K562 (cell line): ENCODE measurements at regions not wholly inside any gene's neighbourhood (a gene's known extent, or its start where the extent isn't known, plus 50 kb on each side); places are given as distances from the start of the nearest gene placed in this dataset.

Experiments used
- ATAC-seq: fragments of 200-7000 bp; cut with Tn5 transposase; 3 replicates; pipeline ENCODE4 v1.9.1; 2020; ENCODE audit warnings: moderate library complexity
- BruUV-seq: library from RNA; stranded (reverse); fragments of 400-500 nt; replicated peaks from 2 replicates; lab custom pipeline; 2021; lab: Mats Ljungman, UMichigan
- CTCF ChIA-PET: fragments of 300-600 bp; formaldehyde crosslinking; extraction: SDS; loops from one replicate; lab custom pipeline; 2021; ENCODE audit warnings: low intra/inter-chr PET ratio; lab: Yijun Ruan, JAX
- POLR2A ChIA-PET: fragments of 300-600, 350-650 bp; sonication (Branson Sonifier 250); formaldehyde crosslinking; extraction: SDS; loops from one replicate; lab custom pipeline; 2021; ENCODE audit warnings: antibody characterized with exemption, inconsistent platforms; lab: Yijun Ruan, JAX
- DNase-seq, 4 experiments: peaks; one replicate each; pipeline versions ENCODE4 v3.0.0 to v3.0.0-alpha.2; 2011 to 2018; ENCODE audit warnings: low spot score in 3 of 4, mixed read lengths in 3 of 4; ENCODE audit errors: extremely low read depth in 1 of 4
- FAIRE-seq: peaks from 2 replicates; lab custom pipeline; 2011; peaks lifted over from hg19 to GRCh38; lab: Jason Lieb, UNC
- H2AFZ ChIP-seq: 2 replicates; pipeline ENCODE4 v1.6.0; 2011; ENCODE audit warnings: low read depth, low read length, control low read depth, inconsistent platforms
- H3K27ac ChIP-seq: fragments of 200-600 bp; 3 replicates; pipeline ENCODE4 v1.8.0; 2011; ENCODE audit warnings: low read depth, mild to moderate bottlenecking, control low read depth, inconsistent platforms, low read length, moderate library complexity, mixed read lengths; ENCODE audit errors: extremely low read depth
- H3K27me3 ChIP-seq, 2 experiments: fragments of 300-600 bp in 1 of 2; 2 replicates in 1 of 2; 3 replicates in 1 of 2; pipeline versions ENCODE4 v1.6.0 to v1.8.0; 2011; ENCODE audit warnings: inconsistent platforms in 2 of 2, low read length in 2 of 2, mild to moderate bottlenecking in 1 of 2, mixed read lengths in 1 of 2, moderate library complexity in 1 of 2; ENCODE audit not compliant: control insufficient read depth in 2 of 2, insufficient read depth in 2 of 2
- H3K36me3 ChIP-seq: fragments of 300-600 bp; 3 replicates; pipeline ENCODE4 v1.8.0; 2011; ENCODE audit warnings: mild to moderate bottlenecking, low read length, inconsistent platforms; ENCODE audit not compliant: control insufficient read depth, insufficient read depth
- H3K4me1 ChIP-seq, 2 experiments: fragments of 200-600 bp in 1 of 2; replicated peaks in 1 of 2; 2 replicates in 1 of 2; 3 replicates in 1 of 2; pipeline versions ENCODE4 v1.5.1 to v1.8.0; 2011; ENCODE audit warnings: inconsistent platforms in 2 of 2, low read length in 2 of 2, mild to moderate bottlenecking in 1 of 2, mixed read lengths in 1 of 2, moderate library complexity in 1 of 2; ENCODE audit not compliant: control insufficient read depth in 2 of 2, insufficient read depth in 2 of 2
- H3K4me2 ChIP-seq: 2 replicates; pipeline ENCODE4 v1.6.1; 2011; ENCODE audit warnings: low read length, control low read depth, inconsistent platforms, mixed read lengths; ENCODE audit not compliant: insufficient read depth
- H3K4me3 ChIP-seq: fragments of 200-600 bp; sonication (generic), shearing (Covaris generic); 2 replicates; pipeline ENCODE4 v1.5.1; 2016; ENCODE audit warnings: control low read depth, inconsistent platforms
- H3K79me2 ChIP-seq: fragments of 200-600 bp; 3 replicates; pipeline ENCODE4 v1.8.0; 2011; ENCODE audit warnings: low read length, inconsistent platforms; ENCODE audit not compliant: control insufficient read depth, insufficient read depth
- H3K9ac ChIP-seq, 2 experiments: 2 replicates each; pipeline versions ENCODE4 v1.6.0 to v1.6.1; 2011; ENCODE audit warnings: low read depth in 2 of 2, low read length in 2 of 2, control low read depth in 1 of 2, inconsistent platforms in 1 of 2, mild to moderate bottlenecking in 1 of 2, mixed read lengths in 1 of 2; ENCODE audit not compliant: insufficient read depth in 1 of 2
- H3K9me1 ChIP-seq: one replicate; pipeline ENCODE4 v1.6.0; 2011; ENCODE audit warnings: inconsistent platforms, mild to moderate bottlenecking, low read length, moderate library complexity; ENCODE audit not compliant: control insufficient read depth, insufficient read depth
- H3K9me3 ChIP-seq: replicated peaks from 2 replicates; pipeline ENCODE4 v1.5.1; 2011; ENCODE audit warnings: low read depth, low read length, inconsistent platforms; ENCODE audit not compliant: control insufficient read depth, insufficient read depth
- H4K20me1 ChIP-seq: replicated peaks from 2 replicates; pipeline ENCODE4 v1.6.1; 2011; ENCODE audit warnings: low read length, inconsistent platforms, mixed read lengths; ENCODE audit not compliant: control insufficient read depth, insufficient read depth
- FOXJ3 ChIP-seq: sonication (generic); formaldehyde crosslinking; IDR thresholded peaks from 2 replicates; pipeline ENCODE4 v1.4.0; 2020; ENCODE audit warnings: mild to moderate bottlenecking, missing genetic modification reagents
- HDAC1 ChIP-seq, 2 experiments: fragments of 450-650 bp; IDR thresholded peaks; 2 replicates each; pipeline ENCODE4 v1.6.1; 2016 to 2017; ENCODE audit warnings: inconsistent platforms in 1 of 2, mild to moderate bottlenecking in 1 of 2, moderate library complexity in 1 of 2
- KLF10 ChIP-seq: fragments of 250-450 bp; sonication (Bioruptor Pico); IDR thresholded peaks from 2 replicates; pipeline ENCODE4 v1.6.1; 2021; ENCODE audit warnings: matching md5 sums
- KLF13 ChIP-seq: fragments of 450-650 bp; IDR thresholded peaks from 2 replicates; pipeline ENCODE4 v1.6.1; 2016; ENCODE audit warnings: missing genetic modification characterization, low read depth, mild to moderate bottlenecking, missing compliant biosample characterization, moderate library complexity, borderline replicate concordance
- MLLT1 ChIP-seq, 2 experiments: fragments of 450-650 bp; IDR thresholded peaks; 2 replicates each; pipeline ENCODE4 v1.6.1; 2016
- NEUROD1 ChIP-seq: fragments of 150-350 bp; IDR thresholded peaks from 2 replicates; pipeline ENCODE4 v1.6.1; 2014; ENCODE audit warnings: borderline replicate concordance, low read length, low read depth; ENCODE audit not compliant: partially characterized antibody
- OTX1 ChIP-seq: fragments of 450-650 bp; formaldehyde crosslinking; IDR thresholded peaks from 2 replicates; pipeline ENCODE4 v1.4.0; 2022; ENCODE audit warnings: mild to moderate bottlenecking
- RBM17 ChIP-seq: fragments of 200-400 bp; formaldehyde crosslinking; IDR thresholded peaks from 2 replicates; pipeline ENCODE4 v1.6.1; 2017; ENCODE audit warnings: low read depth, mild to moderate bottlenecking, low read length, borderline replicate concordance
- RFX7 ChIP-seq: fragments of 250-450 bp; sonication (Bioruptor Pico); IDR thresholded peaks from 2 replicates; pipeline ENCODE4 v1.5.1; 2021; ENCODE audit warnings: mild to moderate bottlenecking
- SAFB2 ChIP-seq: fragments of 200-400 bp; formaldehyde crosslinking; IDR thresholded peaks from 2 replicates; pipeline ENCODE4 v1.6.1; 2018; ENCODE audit warnings: borderline replicate concordance, low read length, low read depth, moderate library complexity; ENCODE audit not compliant: severe bottlenecking
- SRSF3 ChIP-seq: fragments of 200-400 bp; formaldehyde crosslinking; IDR thresholded peaks from 2 replicates; pipeline ENCODE4 v1.6.1; 2016; ENCODE audit warnings: mild to moderate bottlenecking, low read length, moderate library complexity; ENCODE audit not compliant: insufficient read depth
- TEAD1 ChIP-seq, 2 experiments: fragments of 450-650 bp in 1 of 2; sonication (generic) in 1 of 2; formaldehyde crosslinking; IDR thresholded peaks; 2 replicates each; pipeline versions ENCODE4 v1.4.0 to v1.8.0; 2020 to 2022; ENCODE audit warnings: mild to moderate bottlenecking in 2 of 2, missing genetic modification reagents in 1 of 2
- YBX1 ChIP-seq: fragments of 450-650 bp; IDR thresholded peaks from 2 replicates; pipeline ENCODE4 v1.7.1; 2016; ENCODE audit warnings: mild to moderate bottlenecking
- ZKSCAN1 ChIP-seq: fragments of 150-350 bp; IDR thresholded peaks from 2 replicates; pipeline ENCODE4 v1.6.1; 2016; ENCODE audit warnings: low read depth, low read length
- ZNF232 ChIP-seq: sonication (generic); formaldehyde crosslinking; IDR thresholded peaks from 2 replicates; pipeline ENCODE4 v1.8.0; 2022; ENCODE audit warnings: mild to moderate bottlenecking, missing genetic modification reagents
- ZNF277 ChIP-seq: fragments of 250-450 bp; sonication (Bioruptor Pico); IDR thresholded peaks from 2 replicates; pipeline ENCODE4 v1.8.0; 2022; ENCODE audit warnings: inconsistent platforms, mild to moderate bottlenecking, moderate library complexity, borderline replicate concordance
- WGBS: fragments of 100-300 bp; shearing (Covaris generic); methylation state at CpG from one replicate; pipeline ENCODE4 v1.1.6; 2016; ENCODE audit warnings: low coverage, mixed read lengths; ENCODE audit not compliant: insufficient coverage; ENCODE audit errors: missing lambda C conversion rate; 5-methylcytosine and 5-hydroxymethylcytosine counted together
- in situ Hi-C: fragments of 300-500 bp; cut with MboI; formaldehyde crosslinking; loops from 4 replicates; pipeline ENCODE4 v1.15.0; 2018; ENCODE audit warnings: inconsistent platforms, mixed read lengths
- intact Hi-C: fragments of 100-400 bp; cut with micrococcal nuclease; formaldehyde crosslinking; loops from 2 replicates; pipeline ENCODE4 v1.14.2; 2022

- 0% methylated on average over 1 of the region's 3 CpGs for WGBS
- TF ChIP-seq ZKSCAN1 (no peak), SRSF3 (no peak), HDAC1 (IDR thresholded peaks at IDR 0.05) (no peak), OTX1 (no peak), RFX7 (CRISPR knock-in tag) (no peak), FOXJ3 (CRISPR knock-in tag) (no peak), ZNF277 (CRISPR knock-in tag) (no peak), SAFB2 (no peak), RBM17 (no peak), YBX1 (no peak), ZNF232 (no peak), KLF10 (CRISPR knock-in tag) (no peak), MLLT1 (IDR thresholded peaks at IDR 0.05) (no peak), TEAD1 (CRISPR knock-in tag; IDR thresholded peaks at IDR 0.05) (no peak), KLF13 (tag) (no peak), NEUROD1 (no peak)
- CTCF ChIA-PET = no interaction called here
- no peak overlapping the region for H3K9ac ChIP-seq
- no peak for ATAC-seq
- no peaks in the 10 kb centered on the region for H3K36me3 ChIP-seq
- H3K4me1 ChIP-seq = no peaks in the 10 kb centered on the region
- POLR2A ChIA-PET = interaction anchor here (0.5 kb wide), 1 partner anchor 148 kb away, joined by 3 read pairs; no protein-coding TSS in a partner anchor
- no peaks in the 10 kb centered on the region for H3K9me1 ChIP-seq
- intact Hi-C loops (no loop called here), in situ Hi-C loops (no loop called here)
- H3K4me3 ChIP-seq = no peak overlapping the region
- no peak overlapping the region for H3K4me2 ChIP-seq
- no peak for FAIRE-seq
- peaks cover 0 to 3% of the 10 kb centered on the region in 2 experiments; a peak in 3 of 5 replicates for H3K27me3 ChIP-seq
- H2AFZ ChIP-seq = no peak overlapping the region
- no peaks in the 10 kb centered on the region for H4K20me1 ChIP-seq
- H3K79me2 ChIP-seq = no peaks in the 10 kb centered on the region
- no peak for DNase-seq
- no peaks in the 10 kb centered on the region for H3K9me3 ChIP-seq
- BruUV-seq = no TSS peak
- no peak overlapping the region for H3K27ac ChIP-seq
Measured at GRCh38 chr13:111868716-111869115, 198.2 kb upstream of the SOX1 start.
